PC-9 (cell line): ENCODE measurements at regions not wholly inside any gene's neighbourhood (a gene's known extent, or its start where the extent isn't known, plus 50 kb on each side); places are given as distances from the start of the nearest gene placed in this dataset.

ENCODE experiments used
- CTCF ChIP-seq: fragments of 200-600 bp; sonication (generic); conservative IDR thresholded peaks from 2 replicates; pipeline ENCODE4 v1.6.1; 2017; ENCODE audit warnings: mixed run types, antibody characterized with exemption, mild to moderate bottlenecking, moderate library complexity
- EZH2 ChIP-seq: fragments of 200-600 bp; sonication (generic); IDR thresholded peaks from 2 replicates; pipeline ENCODE4 v1.8.0; 2017; ENCODE audit warnings: antibody characterized with exemption, low read depth

- TF ChIP-seq CTCF (no peak), EZH2 (no peak)
Observed at GRCh38 chr9:13756943-13757342, 477.5 kb upstream of the MPDZ start.
